WTC11 (cell line): ENCODE measurements at regions not wholly inside any gene's neighbourhood (a gene's known extent, or its start where the extent isn't known, plus 50 kb on each side); places are given as distances from the start of the nearest gene placed in this dataset.

Experiments
- ATAC-seq: fragments of 200-7000 bp; cut with Tn5 transposase; 2 replicates; pipeline ENCODE4 v1.10.0; 2021; ENCODE audit warnings: mild to moderate bottlenecking, moderate library complexity
- CTCF ChIA-PET: fragments of 300-600 bp; sonication (Branson Sonifier 250); formaldehyde crosslinking; loops from one replicate; lab custom pipeline; 2021; ENCODE audit warnings: antibody characterized with exemption; lab: Charles Lee
- POLR2A ChIA-PET: fragments of 350-600 bp; sonication (Branson Sonifier 250); formaldehyde crosslinking; loops from one replicate; lab custom pipeline; 2021; ENCODE audit warnings: antibody characterized with exemption; lab: Charles Lee
- DNase-seq: peaks from one replicate; pipeline ENCODE4 v3.0.0; 2021; ENCODE audit warnings: low spot score
- H3K27ac Mint-ChIP-seq: 2 replicates; pipeline ENCODE4 v1.8.0; 2021; ENCODE audit warnings: mixed read lengths
- H3K27me3 Mint-ChIP-seq: 2 replicates; pipeline ENCODE4 v1.8.0; 2021; ENCODE audit warnings: low read depth, mild to moderate bottlenecking, moderate library complexity, mixed read lengths
- H3K36me3 Mint-ChIP-seq: 2 replicates; pipeline ENCODE4 v1.8.0; 2021; ENCODE audit warnings: mixed read lengths
- H3K4me1 Mint-ChIP-seq: 2 replicates; pipeline ENCODE4 v1.8.0; 2022; ENCODE audit warnings: mixed read lengths
- H3K4me3 Mint-ChIP-seq: 2 replicates; pipeline ENCODE4 v1.8.0; 2021; ENCODE audit warnings: mild to moderate bottlenecking, moderate library complexity, mixed read lengths
- H3K9me3 Mint-ChIP-seq: 2 replicates; pipeline ENCODE4 v1.8.0; 2021; ENCODE audit warnings: mixed read lengths
- AR ChIP-seq: fragments of 250-450 bp; sonication (Bioruptor Pico); IDR thresholded peaks from 2 replicates; pipeline ENCODE4 v1.9.0; 2021; ENCODE audit warnings: mild to moderate bottlenecking
- ARID4B ChIP-seq: sonication (generic); formaldehyde crosslinking; IDR thresholded peaks from 2 replicates; pipeline ENCODE4 v1.8.0; 2023; ENCODE audit warnings: missing genetic modification reagents, mild to moderate bottlenecking, borderline replicate concordance
- CREM ChIP-seq: sonication (generic); formaldehyde crosslinking; IDR thresholded peaks from 2 replicates; pipeline ENCODE4 v1.8.1; 2022; ENCODE audit warnings: mild to moderate bottlenecking, missing genetic modification reagents, moderate library complexity
- GABPB1 ChIP-seq: sonication (generic); formaldehyde crosslinking; IDR thresholded peaks from 2 replicates; pipeline ENCODE4 v1.8.1; 2023; ENCODE audit warnings: mild to moderate bottlenecking, missing genetic modification reagents
- GTF2I ChIP-seq: fragments of 250-450 bp; sonication (Bioruptor Pico); conservative IDR thresholded peaks from 2 replicates; pipeline ENCODE4 v1.4.0; 2021; ENCODE audit warnings: mild to moderate bottlenecking
- HMGA2 ChIP-seq: fragments of 250-450 bp; sonication (Bioruptor Pico); IDR thresholded peaks from 2 replicates; pipeline ENCODE4 v1.4.0; 2021; ENCODE audit warnings: mild to moderate bottlenecking, moderate library complexity
- IRF1 ChIP-seq: sonication (generic); formaldehyde crosslinking; IDR thresholded peaks from 2 replicates; pipeline ENCODE4 v1.8.0; 2023; ENCODE audit warnings: missing genetic modification reagents
- MYBL2 ChIP-seq: sonication (generic); formaldehyde crosslinking; IDR thresholded peaks from 2 replicates; pipeline ENCODE4 v1.8.1; 2023; ENCODE audit warnings: mild to moderate bottlenecking, moderate library complexity, missing genetic modification reagents
- PREB ChIP-seq: sonication (generic); formaldehyde crosslinking; IDR thresholded peaks from 2 replicates; pipeline ENCODE4 v1.8.1; 2022; ENCODE audit warnings: mild to moderate bottlenecking, missing genetic modification reagents, moderate library complexity, borderline replicate concordance
- RORB ChIP-seq: fragments of 250-450 bp; sonication (Bioruptor Pico); IDR thresholded peaks from 2 replicates; pipeline ENCODE4 v1.9.0; 2021; ENCODE audit warnings: mild to moderate bottlenecking
- TCF7 ChIP-seq: sonication (generic); formaldehyde crosslinking; IDR thresholded peaks from 2 replicates; pipeline ENCODE4 v1.8.0; 2022; ENCODE audit warnings: mild to moderate bottlenecking, low read depth, missing genetic modification reagents, moderate library complexity
- TEAD1 ChIP-seq: sonication (generic); formaldehyde crosslinking; IDR thresholded peaks from 2 replicates; pipeline ENCODE4 v1.8.0; 2022; ENCODE audit warnings: mild to moderate bottlenecking, missing genetic modification reagents
- ZNF121 ChIP-seq: sonication (generic); formaldehyde crosslinking; IDR thresholded peaks from 2 replicates; pipeline ENCODE4 v1.8.0; 2023; ENCODE audit warnings: missing genetic modification reagents
- ZNF263 ChIP-seq: sonication (generic); formaldehyde crosslinking; IDR thresholded peaks from 2 replicates; pipeline ENCODE4 v1.8.1; 2022; ENCODE audit warnings: low read depth, mild to moderate bottlenecking, moderate library complexity, missing genetic modification reagents
- ZNF317 ChIP-seq: sonication (generic); formaldehyde crosslinking; IDR thresholded peaks from 2 replicates; pipeline ENCODE4 v1.8.1; 2023; ENCODE audit warnings: low read depth, mild to moderate bottlenecking, moderate library complexity, missing genetic modification reagents, borderline replicate concordance
- ZNF396 ChIP-seq: fragments of 250-450 bp; sonication (Bioruptor Pico); IDR thresholded peaks from 2 replicates; pipeline ENCODE4 v1.8.0; 2021; ENCODE audit warnings: mild to moderate bottlenecking, moderate library complexity, borderline replicate concordance
- ZNF423 ChIP-seq: fragments of 250-450 bp; sonication (Bioruptor Pico); IDR thresholded peaks from 2 replicates; pipeline ENCODE4 v2.1.2; 2022; ENCODE audit warnings: mild to moderate bottlenecking, moderate library complexity
- ZNF671 ChIP-seq: fragments of 250-450 bp; sonication (Bioruptor Pico); IDR thresholded peaks from 2 replicates; pipeline ENCODE4 v1.8.0; 2021; ENCODE audit warnings: mild to moderate bottlenecking
- TF ChIP-seq, protein P1 (sequence below): sonication (generic); formaldehyde crosslinking; IDR thresholded peaks from 2 replicates; pipeline ENCODE4 v1.8.1; 2023; ENCODE audit warnings: mild to moderate bottlenecking, missing genetic modification reagents, moderate library complexity
- TF ChIP-seq, protein P2 (sequence below): sonication (generic); formaldehyde crosslinking; IDR thresholded peaks from 2 replicates; pipeline ENCODE4 v1.8.1; 2023; ENCODE audit warnings: mild to moderate bottlenecking, missing genetic modification reagents
- TF ChIP-seq, protein P3 (sequence below): sonication (generic); formaldehyde crosslinking; IDR thresholded peaks from 2 replicates; pipeline ENCODE4 v1.8.0; 2022; ENCODE audit warnings: missing genetic modification reagents

DNA sequence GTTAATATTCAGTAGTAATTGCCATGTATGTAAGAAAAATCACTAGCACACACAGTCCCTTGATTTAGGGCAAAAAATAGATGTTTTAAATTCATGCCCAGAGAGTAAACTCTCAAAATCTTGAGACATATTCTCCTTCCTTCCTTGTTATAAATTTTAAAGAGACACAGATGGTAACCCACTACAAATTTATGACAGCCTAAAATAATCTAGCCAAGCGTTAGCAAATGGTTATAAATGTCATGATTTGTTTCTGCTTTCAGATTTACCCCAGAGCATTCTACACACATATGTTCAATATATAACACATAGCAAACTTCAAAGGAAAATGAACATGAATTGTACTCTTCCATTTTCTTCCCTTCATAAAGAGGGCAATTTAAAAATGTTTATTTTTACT is 540.3 kb downstream of the TLL1 start (continued):
- TF ChIP-seq ZNF263 (CRISPR knock-in tag) = no peak
- TF ChIP-seq TEAD1 (CRISPR knock-in tag) = no peak

GRCh38 chr4:166414431-166414830 is 541.4 kb downstream of the TLL1 start:
- TF ChIP-seq TCF7 (CRISPR knock-in tag) = no peak
- TF ChIP-seq ZNF423 (CRISPR knock-in tag) = no peak
- no peak for TF ChIP-seq RORB (CRISPR knock-in tag)
- TF ChIP-seq ZNF121 = no peak
- TF ChIP-seq IRF1 (CRISPR knock-in tag) = no peak
- TF ChIP-seq ARID4B = no peak
- TF ChIP-seq, protein P1, sequence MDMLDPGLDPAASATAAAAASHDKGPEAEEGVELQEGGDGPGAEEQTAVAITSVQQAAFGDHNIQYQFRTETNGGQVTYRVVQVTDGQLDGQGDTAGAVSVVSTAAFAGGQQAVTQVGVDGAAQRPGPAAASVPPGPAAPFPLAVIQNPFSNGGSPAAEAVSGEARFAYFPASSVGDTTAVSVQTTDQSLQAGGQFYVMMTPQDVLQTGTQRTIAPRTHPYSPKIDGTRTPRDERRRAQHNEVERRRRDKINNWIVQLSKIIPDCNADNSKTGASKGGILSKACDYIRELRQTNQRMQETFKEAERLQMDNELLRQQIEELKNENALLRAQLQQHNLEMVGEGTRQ = no peak
- no peak for TF ChIP-seq CREM (CRISPR knock-in tag)
- TF ChIP-seq AR (CRISPR knock-in tag) = no peak
- TF ChIP-seq MYBL2 = no peak
- no peaks in the 10 kb centered on the region for H3K27me3 Mint-ChIP-seq
- no peak overlapping the region for H3K27ac Mint-ChIP-seq
- ATAC-seq = no peak
- DNase-seq = no peak
- H3K36me3 Mint-ChIP-seq = no peaks in the 10 kb centered on the region
- H3K4me3 Mint-ChIP-seq = no peak overlapping the region
- ChIA-PET CTCF (no interaction called here), POLR2A (no interaction called here)
- H3K4me1 Mint-ChIP-seq = no peaks in the 10 kb centered on the region
- H3K9me3 Mint-ChIP-seq = peaks cover 23% of the 10 kb centered on the region

DNA sequence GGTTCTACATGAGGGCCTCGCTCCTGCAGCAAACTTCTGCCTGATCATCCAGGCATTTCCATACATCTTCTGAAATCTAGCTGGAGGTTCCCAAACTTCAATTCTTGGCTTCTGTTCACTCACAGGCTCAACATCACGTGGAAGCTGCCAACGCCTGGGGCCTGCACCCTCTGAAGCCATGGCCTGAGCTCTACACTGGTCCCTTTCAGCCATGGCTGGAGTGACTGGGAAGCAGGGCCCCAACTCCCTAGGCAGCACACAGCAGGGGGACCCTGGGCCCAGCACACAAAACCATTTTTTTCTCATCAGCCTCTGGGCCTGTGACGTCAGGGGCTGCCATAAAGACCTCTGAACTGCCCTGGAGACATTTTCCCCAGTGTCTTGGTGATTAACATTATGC is 542.7 kb downstream of the TLL1 start:
- no peaks in the 10 kb centered on the region for H3K27me3 Mint-ChIP-seq
- ATAC-seq = no peak
- H3K36me3 Mint-ChIP-seq = no peaks in the 10 kb centered on the region
- H3K27ac Mint-ChIP-seq = no peak overlapping the region
- peaks cover 27% of the 10 kb centered on the region for H3K9me3 Mint-ChIP-seq
- DNase-seq = no peak
- ChIA-PET POLR2A (no interaction called here), CTCF (no interaction called here)
- no peak overlapping the region for H3K4me3 Mint-ChIP-seq
- no peaks in the 10 kb centered on the region for H3K4me1 Mint-ChIP-seq
- TF ChIP-seq ZNF671 (CRISPR knock-in tag) (no peak), GABPB1 (CRISPR knock-in tag) (no peak), GTF2I (CRISPR knock-in tag) (no peak), HMGA2 (no peak), ZNF317 (CRISPR knock-in tag) (no peak), PREB (no peak), MYBL2 (no peak), ZNF396 (CRISPR knock-in tag) (no peak)
- TF ChIP-seq, protein P2, sequence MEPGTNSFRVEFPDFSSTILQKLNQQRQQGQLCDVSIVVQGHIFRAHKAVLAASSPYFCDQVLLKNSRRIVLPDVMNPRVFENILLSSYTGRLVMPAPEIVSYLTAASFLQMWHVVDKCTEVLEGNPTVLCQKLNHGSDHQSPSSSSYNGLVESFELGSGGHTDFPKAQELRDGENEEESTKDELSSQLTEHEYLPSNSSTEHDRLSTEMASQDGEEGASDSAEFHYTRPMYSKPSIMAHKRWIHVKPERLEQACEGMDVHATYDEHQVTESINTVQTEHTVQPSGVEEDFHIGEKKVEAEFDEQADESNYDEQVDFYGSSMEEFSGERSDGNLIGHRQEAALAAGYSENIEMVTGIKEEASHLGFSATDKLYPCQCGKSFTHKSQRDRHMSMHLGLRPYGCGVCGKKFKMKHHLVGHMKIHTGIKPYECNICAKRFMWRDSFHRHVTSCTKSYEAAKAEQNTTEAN (CRISPR knock-in tag) = no peak
- TF ChIP-seq, protein P3, sequence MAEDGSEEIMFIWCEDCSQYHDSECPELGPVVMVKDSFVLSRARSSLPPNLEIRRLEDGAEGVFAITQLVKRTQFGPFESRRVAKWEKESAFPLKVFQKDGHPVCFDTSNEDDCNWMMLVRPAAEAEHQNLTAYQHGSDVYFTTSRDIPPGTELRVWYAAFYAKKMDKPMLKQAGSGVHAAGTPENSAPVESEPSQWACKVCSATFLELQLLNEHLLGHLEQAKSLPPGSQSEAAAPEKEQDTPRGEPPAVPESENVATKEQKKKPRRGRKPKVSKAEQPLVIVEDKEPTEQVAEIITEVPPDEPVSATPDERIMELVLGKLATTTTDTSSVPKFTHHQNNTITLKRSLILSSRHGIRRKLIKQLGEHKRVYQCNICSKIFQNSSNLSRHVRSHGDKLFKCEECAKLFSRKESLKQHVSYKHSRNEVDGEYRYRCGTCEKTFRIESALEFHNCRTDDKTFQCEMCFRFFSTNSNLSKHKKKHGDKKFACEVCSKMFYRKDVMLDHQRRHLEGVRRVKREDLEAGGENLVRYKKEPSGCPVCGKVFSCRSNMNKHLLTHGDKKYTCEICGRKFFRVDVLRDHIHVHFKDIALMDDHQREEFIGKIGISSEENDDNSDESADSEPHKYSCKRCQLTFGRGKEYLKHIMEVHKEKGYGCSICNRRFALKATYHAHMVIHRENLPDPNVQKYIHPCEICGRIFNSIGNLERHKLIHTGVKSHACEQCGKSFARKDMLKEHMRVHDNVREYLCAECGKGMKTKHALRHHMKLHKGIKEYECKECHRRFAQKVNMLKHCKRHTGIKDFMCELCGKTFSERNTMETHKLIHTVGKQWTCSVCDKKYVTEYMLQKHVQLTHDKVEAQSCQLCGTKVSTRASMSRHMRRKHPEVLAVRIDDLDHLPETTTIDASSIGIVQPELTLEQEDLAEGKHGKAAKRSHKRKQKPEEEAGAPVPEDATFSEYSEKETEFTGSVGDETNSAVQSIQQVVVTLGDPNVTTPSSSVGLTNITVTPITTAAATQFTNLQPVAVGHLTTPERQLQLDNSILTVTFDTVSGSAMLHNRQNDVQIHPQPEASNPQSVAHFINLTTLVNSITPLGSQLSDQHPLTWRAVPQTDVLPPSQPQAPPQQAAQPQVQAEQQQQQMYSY (CRISPR knock-in tag) = no peak
